Neutrophil (primary cell): ENCODE measurements at regions not wholly inside any gene's neighbourhood (a gene's known extent, or its start where the extent isn't known, plus 50 kb on each side); places are given as distances from the start of the nearest gene placed in this dataset.
A peak's percentile ranks its signal among the peaks of the same experiment; 100 is the strongest.

Experiments
- H3K27ac ChIP-seq: fragments of 200-600 bp; sonication (generic); 2 replicates; pipeline ENCODE4 v1.5.1; 2016; ENCODE audit warnings: mild to moderate bottlenecking, moderate library complexity
- H3K27me3 ChIP-seq: fragments of 200-600 bp; sonication (generic); 2 replicates; pipeline ENCODE4 v1.6.0; 2016; ENCODE audit warnings: mild to moderate bottlenecking
- H3K36me3 ChIP-seq: fragments of 200-600 bp; sonication (generic); 2 replicates; pipeline ENCODE4 v1.5.1; 2017
- H3K4me1 ChIP-seq, 2 experiments: fragments of 200-600 bp in 1 of 2; sonication (generic) in 1 of 2; 1 replicate in 1 of 2; 2 replicates in 1 of 2; pipeline versions ENCODE4 v1.5.1 to v1.6.1; 2013 to 2016; ENCODE audit warnings: low read depth in 1 of 2, low read length in 1 of 2, mild to moderate bottlenecking in 1 of 2, moderate library complexity in 1 of 2; ENCODE audit not compliant: control insufficient read depth in 1 of 2, insufficient read depth in 1 of 2
- H3K4me3 ChIP-seq, 2 experiments: fragments of 200-600 bp in 1 of 2; sonication (generic) in 1 of 2; 1 replicate in 1 of 2; 2 replicates in 1 of 2; pipeline ENCODE4 v1.5.1; 2013 to 2016; ENCODE audit warnings: low read depth in 1 of 2, low read length in 1 of 2, mild to moderate bottlenecking in 1 of 2, moderate library complexity in 1 of 2
- H3K9me3 ChIP-seq: fragments of 200-600 bp; sonication (generic); 2 replicates; pipeline ENCODE4 v1.5.1; 2016
- CTCF ChIP-seq: fragments of 200-600 bp; sonication (generic); IDR thresholded peaks from 2 replicates; pipeline ENCODE4 v1.5.1; 2016; ENCODE audit warnings: antibody characterized with exemption

GRCh38 chr3:59644479-59645402, 594.9 kb upstream of the CFAP20DC start:
- H3K36me3 ChIP-seq: no peaks in the 10 kb centered on the region
- H3K27me3 ChIP-seq: peaks cover 7% of the 10 kb centered on the region
- TF ChIP-seq CTCF: no peak
- no peak overlapping the region for H3K4me3 ChIP-seq
- H3K4me1 ChIP-seq: no peaks in the 10 kb centered on the region
- H3K9me3 ChIP-seq: no peaks in the 10 kb centered on the region
- H3K27ac ChIP-seq: no peak overlapping the region

GRCh38 chr3:59641169-59641899, 591.5 kb upstream of the CFAP20DC start:
- Histone ChIP-seq H3K36me3 (no peaks in the 10 kb centered on the region), H3K27me3 (peaks cover 7% of the 10 kb centered on the region), H3K9me3 (no peaks in the 10 kb centered on the region), H3K27ac (no peak overlapping the region), H3K4me1 (no peaks in the 10 kb centered on the region), H3K4me3 (no peak overlapping the region)
- no peak for TF ChIP-seq CTCF

- H3K27ac ChIP-seq: no peak overlapping the region
- H3K27me3 ChIP-seq: no peaks in the 10 kb centered on the region
- H3K4me1 ChIP-seq: peaks cover 22 to 25% of the 10 kb centered on the region in 2 experiments
- H3K4me3 ChIP-seq: no peak overlapping the region
- TF ChIP-seq CTCF: no peak
- H3K9me3 ChIP-seq: no peaks in the 10 kb centered on the region
- H3K36me3 ChIP-seq: no peaks in the 10 kb centered on the region
These were observed 583.1 kb upstream of the CFAP20DC start for GRCh38 chr3:59632760-59633573.

GRCh38 chr3:59631482-59631881, 581.7 kb upstream of the CFAP20DC start:
- peaks cover 22 to 25% of the 10 kb centered on the region in 2 experiments for H3K4me1 ChIP-seq
- no peak overlapping the region for H3K4me3 ChIP-seq
- no peak for TF ChIP-seq CTCF
- H3K36me3 ChIP-seq: no peaks in the 10 kb centered on the region
- no peaks in the 10 kb centered on the region for H3K9me3 ChIP-seq
- H3K27ac ChIP-seq: peak overlapping the region; percentile 64
- H3K27me3 ChIP-seq: no peaks in the 10 kb centered on the region

- Histone ChIP-seq H3K36me3 (no peaks in the 10 kb centered on the region), H3K4me3 (no peak overlapping the region), H3K27me3 (no peaks in the 10 kb centered on the region), H3K9me3 (no peaks in the 10 kb centered on the region), H3K27ac (no peak overlapping the region), H3K4me1 (no peaks in the 10 kb centered on the region)
- no peak for TF ChIP-seq CTCF
These were observed 571.2 kb upstream of the CFAP20DC start for GRCh38 chr3:59621037-59621436.
